ENCODE measurements at regions not wholly inside any gene's neighbourhood (a gene's known extent, or its start where the extent isn't known, plus 50 kb on each side); places are given as distances from the start of the nearest gene placed in this dataset.

DNA sequence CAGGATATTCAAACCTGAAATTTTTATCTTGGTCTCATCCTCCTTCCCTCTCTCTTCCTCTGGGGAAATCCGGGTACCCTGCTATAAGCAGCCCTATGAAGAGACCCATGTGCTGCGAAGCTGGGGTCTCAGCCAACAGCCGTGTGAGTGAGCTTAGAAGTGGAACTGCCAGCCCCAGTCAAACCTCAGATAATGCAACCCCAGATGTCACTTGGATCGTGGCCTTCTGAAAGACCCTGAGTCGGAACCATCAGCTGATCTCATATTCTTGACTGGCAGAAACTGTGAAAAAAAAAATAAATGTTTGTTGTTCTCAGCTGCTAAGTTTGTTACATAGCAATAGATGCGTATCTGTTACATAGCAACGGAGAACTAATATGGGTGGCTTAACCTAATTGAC is 198.1 kb upstream of the NPY2R start:
- H3K9me3 ChIP-seq (ENCODE audit: control insufficient read depth, low read depth, low read length), result no peaks in the 10 kb centered on the region
- no peak overlapping the region for H3K27ac ChIP-seq (ENCODE audit: control insufficient read depth, insufficient read depth, low read length)
- H3K79me2 ChIP-seq (ENCODE audit: control insufficient read depth, insufficient read depth, low read length), result no peaks in the 10 kb centered on the region
- no peak overlapping the region for H3K9ac ChIP-seq (ENCODE audit: control insufficient read depth, extremely low read depth, insufficient read depth, low read length)
- H3K27me3 ChIP-seq (ENCODE audit: control insufficient read depth, extremely low read depth, insufficient read depth, low read length), result no peaks in the 10 kb centered on the region
- H3K4me3 ChIP-seq (ENCODE audit: control insufficient read depth in 2 of 3, extremely low read depth in 1 of 3, insufficient read depth in 2 of 3, low read depth in 1 of 3, low read length in 3 of 3), result no peak overlapping the region
- no peaks in the 10 kb centered on the region for H4K20me1 ChIP-seq (ENCODE audit: control insufficient read depth, extremely low read depth, insufficient read depth, low read length)
- TF ChIP-seq EZH2 (IDR thresholded peaks at IDR 0.05; ENCODE audit: low read length), result no peak
- TF ChIP-seq, protein P1, sequence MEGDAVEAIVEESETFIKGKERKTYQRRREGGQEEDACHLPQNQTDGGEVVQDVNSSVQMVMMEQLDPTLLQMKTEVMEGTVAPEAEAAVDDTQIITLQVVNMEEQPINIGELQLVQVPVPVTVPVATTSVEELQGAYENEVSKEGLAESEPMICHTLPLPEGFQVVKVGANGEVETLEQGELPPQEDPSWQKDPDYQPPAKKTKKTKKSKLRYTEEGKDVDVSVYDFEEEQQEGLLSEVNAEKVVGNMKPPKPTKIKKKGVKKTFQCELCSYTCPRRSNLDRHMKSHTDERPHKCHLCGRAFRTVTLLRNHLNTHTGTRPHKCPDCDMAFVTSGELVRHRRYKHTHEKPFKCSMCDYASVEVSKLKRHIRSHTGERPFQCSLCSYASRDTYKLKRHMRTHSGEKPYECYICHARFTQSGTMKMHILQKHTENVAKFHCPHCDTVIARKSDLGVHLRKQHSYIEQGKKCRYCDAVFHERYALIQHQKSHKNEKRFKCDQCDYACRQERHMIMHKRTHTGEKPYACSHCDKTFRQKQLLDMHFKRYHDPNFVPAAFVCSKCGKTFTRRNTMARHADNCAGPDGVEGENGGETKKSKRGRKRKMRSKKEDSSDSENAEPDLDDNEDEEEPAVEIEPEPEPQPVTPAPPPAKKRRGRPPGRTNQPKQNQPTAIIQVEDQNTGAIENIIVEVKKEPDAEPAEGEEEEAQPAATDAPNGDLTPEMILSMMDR (optimal IDR thresholded peaks at IDR 0.05 in 1 of 3, IDR thresholded peaks at IDR 0.05 in 1 of 3, conservative IDR thresholded peaks at IDR 0.05 in 1 of 3; ENCODE audit: extremely low read depth in 1 of 3, insufficient read depth in 2 of 3, low read length in 3 of 3), result no peak
- H2AFZ ChIP-seq (ENCODE audit: control insufficient read depth, low read length), result no peak overlapping the region
- no peak overlapping the region for H3K4me2 ChIP-seq (ENCODE audit: control insufficient read depth, extremely low read depth, insufficient read depth, low read depth, low read length)
- no peaks in the 10 kb centered on the region for H3K9me1 ChIP-seq (ENCODE audit: control insufficient read depth, extremely low read depth, insufficient read depth, low read length)
- H3K36me3 ChIP-seq (ENCODE audit: control insufficient read depth in 2 of 2, extremely low read depth in 1 of 2, insufficient read depth in 2 of 2, low read length in 2 of 2), result no peaks in the 10 kb centered on the region
- DNase-seq (ENCODE audit: low read depth, low spot score), result no peak
- dilution Hi-C loops (cut with MboI; ENCODE audit: extremely low pct_ligation_motif_present, low sequenced_read_pairs), result no loop called here
- H3K4me1 ChIP-seq (ENCODE audit: control insufficient read depth, extremely low read depth, insufficient read depth, low read length), result no peaks in the 10 kb centered on the region
- no peak for FAIRE-seq

GRCh38 chr4:155011163-155011780 is 197.2 kb upstream of the NPY2R start:
- H3K4me3 ChIP-seq (ENCODE audit: control insufficient read depth in 2 of 3, extremely low read depth in 1 of 3, insufficient read depth in 2 of 3, low read depth in 1 of 3, low read length in 3 of 3), result no peak overlapping the region
- no peaks in the 10 kb centered on the region for H3K9me1 ChIP-seq (ENCODE audit: control insufficient read depth, extremely low read depth, insufficient read depth, low read length)
- no peak overlapping the region for H3K9ac ChIP-seq (ENCODE audit: control insufficient read depth, extremely low read depth, insufficient read depth, low read length)
- DNase-seq (ENCODE audit: low read depth, low spot score), result no peak
- no peaks in the 10 kb centered on the region for H3K4me1 ChIP-seq (ENCODE audit: control insufficient read depth, extremely low read depth, insufficient read depth, low read length)
- dilution Hi-C loops (cut with MboI; ENCODE audit: extremely low pct_ligation_motif_present, low sequenced_read_pairs), result no loop called here
- H3K9me3 ChIP-seq (ENCODE audit: control insufficient read depth, low read depth, low read length), result no peaks in the 10 kb centered on the region
- TF ChIP-seq EZH2 (IDR thresholded peaks at IDR 0.05; ENCODE audit: low read length), result no peak
- no peak overlapping the region for H3K4me2 ChIP-seq (ENCODE audit: control insufficient read depth, extremely low read depth, insufficient read depth, low read depth, low read length)
- no peak overlapping the region for H2AFZ ChIP-seq (ENCODE audit: control insufficient read depth, low read length)
- no peaks in the 10 kb centered on the region for H3K36me3 ChIP-seq (ENCODE audit: control insufficient read depth in 2 of 2, extremely low read depth in 1 of 2, insufficient read depth in 2 of 2, low read length in 2 of 2)
- H3K27me3 ChIP-seq (ENCODE audit: control insufficient read depth, extremely low read depth, insufficient read depth, low read length), result no peaks in the 10 kb centered on the region
- no peak overlapping the region for H3K27ac ChIP-seq (ENCODE audit: control insufficient read depth, insufficient read depth, low read length)
- H4K20me1 ChIP-seq (ENCODE audit: control insufficient read depth, extremely low read depth, insufficient read depth, low read length), result no peaks in the 10 kb centered on the region
- FAIRE-seq, result no peak
- no peaks in the 10 kb centered on the region for H3K79me2 ChIP-seq (ENCODE audit: control insufficient read depth, insufficient read depth, low read length)

GRCh38 chr4:155012469-155012868 is 196.0 kb upstream of the NPY2R start:
- H3K4me1 ChIP-seq (ENCODE audit: control insufficient read depth, extremely low read depth, insufficient read depth, low read length), result no peaks in the 10 kb centered on the region

More at GRCh38 chr4:155012469-155012868, 196.0 kb upstream of the NPY2R start:
- H3K9me3 ChIP-seq (ENCODE audit: control insufficient read depth, low read depth, low read length), result no peaks in the 10 kb centered on the region
- no peaks in the 10 kb centered on the region for H4K20me1 ChIP-seq (ENCODE audit: control insufficient read depth, extremely low read depth, insufficient read depth, low read length)
- no peak overlapping the region for H3K9ac ChIP-seq (ENCODE audit: control insufficient read depth, extremely low read depth, insufficient read depth, low read length)
- no peaks in the 10 kb centered on the region for H3K27me3 ChIP-seq (ENCODE audit: control insufficient read depth, extremely low read depth, insufficient read depth, low read length)
- no peaks in the 10 kb centered on the region for H3K36me3 ChIP-seq (ENCODE audit: control insufficient read depth in 2 of 2, extremely low read depth in 1 of 2, insufficient read depth in 2 of 2, low read length in 2 of 2)
- H3K27ac ChIP-seq (ENCODE audit: control insufficient read depth, insufficient read depth, low read length), result no peak overlapping the region
- FAIRE-seq (no peak), DNase-seq (ENCODE audit: low read depth, low spot score) (no peak)
- H3K4me3 ChIP-seq (ENCODE audit: control insufficient read depth in 2 of 3, extremely low read depth in 1 of 3, insufficient read depth in 2 of 3, low read depth in 1 of 3, low read length in 3 of 3), result no peak overlapping the region
- dilution Hi-C loops (cut with MboI; ENCODE audit: extremely low pct_ligation_motif_present, low sequenced_read_pairs), result no loop called here
- no peak overlapping the region for H2AFZ ChIP-seq (ENCODE audit: control insufficient read depth, low read length)
- H3K79me2 ChIP-seq (ENCODE audit: control insufficient read depth, insufficient read depth, low read length), result no peaks in the 10 kb centered on the region
- H3K9me1 ChIP-seq (ENCODE audit: control insufficient read depth, extremely low read depth, insufficient read depth, low read length), result no peaks in the 10 kb centered on the region
- no peak overlapping the region for H3K4me2 ChIP-seq (ENCODE audit: control insufficient read depth, extremely low read depth, insufficient read depth, low read depth, low read length)
- TF ChIP-seq, protein P1 (optimal IDR thresholded peaks at IDR 0.05 in 1 of 3, IDR thresholded peaks at IDR 0.05 in 1 of 3, conservative IDR thresholded peaks at IDR 0.05 in 1 of 3; ENCODE audit: extremely low read depth in 1 of 3, insufficient read depth in 2 of 3, low read length in 3 of 3), result no peak
- no peak for TF ChIP-seq EZH2 (IDR thresholded peaks at IDR 0.05; ENCODE audit: low read length)
